NCI-H2029 (cell line): ENCODE measurements at regions not wholly inside any gene's neighbourhood (a gene's known extent, or its start where the extent isn't known, plus 50 kb on each side); places are given as distances from the start of the nearest gene placed in this dataset.

Experiments used
- DNase-seq: peaks from one replicate; lab custom pipeline; 2025; lab: John Stamatoyannopoulos, UW

- DNase-seq: no peak
Measured at GRCh38 chr3:194928831-194929577, 243.3 kb downstream of the FAM43A start.

- no peak for DNase-seq
Measured at GRCh38 chr3:194929578-194929960, 243.9 kb downstream of the FAM43A start.

DNA sequence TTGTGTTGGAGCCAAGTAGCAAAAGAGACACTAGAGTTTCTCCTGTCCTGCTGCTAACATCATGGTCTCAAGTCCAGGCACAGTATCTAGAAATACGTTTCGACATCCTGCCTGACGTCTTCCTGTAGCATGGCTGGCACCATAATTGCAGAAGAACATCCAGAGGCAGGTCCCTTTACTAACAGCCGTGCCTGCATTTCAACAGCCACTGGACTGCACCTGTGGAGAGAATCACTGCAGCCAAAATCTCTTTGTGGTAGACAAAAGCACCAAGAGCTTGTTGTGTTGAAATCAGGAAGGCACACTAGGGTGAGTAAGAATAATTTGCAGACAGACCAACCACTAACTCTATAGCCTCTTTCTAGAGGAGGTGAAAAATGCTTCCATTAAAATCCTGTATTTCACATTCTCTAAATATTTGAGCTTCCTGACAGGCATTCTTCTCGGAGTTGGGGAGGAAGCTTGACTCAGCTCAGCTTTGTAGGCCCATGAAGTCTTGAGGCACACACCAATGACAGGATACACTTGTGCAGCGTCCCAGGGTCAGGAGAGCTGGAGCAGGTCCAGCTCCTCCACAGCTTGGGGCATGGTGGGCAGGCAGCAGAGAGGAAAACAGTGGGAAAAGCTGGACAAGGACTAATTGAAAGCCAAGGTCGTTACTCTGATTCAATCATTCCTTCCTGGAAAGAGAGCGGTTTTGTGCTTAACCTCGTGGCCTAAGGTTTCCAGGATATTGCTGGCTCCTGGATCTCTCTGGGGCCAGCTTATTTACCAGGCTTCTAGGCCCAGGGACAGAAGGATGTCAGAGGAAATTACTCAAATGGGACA is 244.9 kb downstream of the FAM43A start:
- DNase-seq: no peak

DNA sequence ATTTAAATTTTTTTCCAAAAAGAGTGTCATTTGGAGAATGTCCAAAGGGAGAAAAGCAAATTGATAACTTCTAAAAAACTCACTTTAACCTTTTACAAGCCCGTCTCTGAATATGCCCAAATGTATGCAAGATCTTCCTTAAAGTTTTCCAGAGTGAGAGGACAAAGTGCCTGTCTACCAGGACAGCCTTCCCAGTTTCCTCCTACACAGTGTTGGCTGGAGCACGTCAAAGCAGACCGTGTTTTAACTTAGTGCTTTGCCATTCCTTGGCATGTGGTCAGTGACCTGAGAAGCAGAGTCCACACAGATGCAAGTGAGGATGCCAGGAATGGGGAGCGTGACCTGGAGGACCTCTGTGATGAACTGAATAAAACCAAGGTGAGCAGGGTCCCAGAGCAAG is 245.7 kb downstream of the FAM43A start:
- DNase-seq: no peak

DNA sequence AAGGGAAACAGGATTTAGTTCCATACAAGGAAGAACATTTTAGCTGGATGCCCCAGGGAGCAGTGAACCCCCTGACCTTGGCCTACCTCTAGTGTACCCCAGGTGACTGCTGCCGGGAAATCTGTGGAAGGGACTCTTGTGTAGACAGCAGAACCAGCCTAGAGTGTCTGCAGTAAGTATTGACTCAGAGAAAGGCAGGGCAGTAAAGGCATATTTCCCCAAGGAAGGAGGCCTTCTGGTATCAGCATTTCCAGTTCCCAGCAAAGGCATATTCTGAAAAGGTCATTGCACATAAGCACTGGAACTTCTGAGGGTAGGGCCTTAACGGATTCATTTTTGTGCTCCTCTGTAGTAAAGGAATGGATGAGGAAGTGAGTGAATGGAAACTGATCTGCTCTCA is 246.2 kb downstream of the FAM43A start:
- no peak for DNase-seq

- no peak for DNase-seq
Measured at GRCh38 chr3:194933465-194933864, 247.8 kb downstream of the FAM43A start.

DNA sequence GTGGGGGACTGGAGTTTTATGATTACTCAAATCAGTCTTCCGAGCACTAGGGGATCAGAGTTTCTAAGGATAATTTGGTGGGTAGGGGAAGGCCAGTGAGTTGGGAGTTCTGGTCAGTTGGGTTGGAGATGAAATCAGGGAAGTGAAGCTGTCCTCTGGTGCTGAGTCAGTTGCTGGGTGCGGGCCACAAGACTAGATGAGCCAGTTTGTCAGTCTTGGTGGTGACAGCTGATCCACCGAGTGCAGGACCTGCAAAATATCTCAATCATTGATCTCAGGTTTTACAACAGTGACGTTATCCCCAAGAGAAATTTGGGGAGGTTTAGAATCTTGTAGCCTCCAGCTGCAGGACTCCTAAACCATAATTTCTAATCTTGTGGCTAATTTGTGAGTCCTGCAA is 249.4 kb downstream of the FAM43A start:
- DNase-seq: no peak

GRCh38 chr3:194935632-194936470 is 250.2 kb downstream of the FAM43A start:
- DNase-seq: no peak

- DNase-seq: no peak
Measured at GRCh38 chr3:194936659-194937058, 251.0 kb downstream of the FAM43A start.

GRCh38 chr3:194937144-194937543 is 251.5 kb downstream of the FAM43A start:
- no peak for DNase-seq

DNA sequence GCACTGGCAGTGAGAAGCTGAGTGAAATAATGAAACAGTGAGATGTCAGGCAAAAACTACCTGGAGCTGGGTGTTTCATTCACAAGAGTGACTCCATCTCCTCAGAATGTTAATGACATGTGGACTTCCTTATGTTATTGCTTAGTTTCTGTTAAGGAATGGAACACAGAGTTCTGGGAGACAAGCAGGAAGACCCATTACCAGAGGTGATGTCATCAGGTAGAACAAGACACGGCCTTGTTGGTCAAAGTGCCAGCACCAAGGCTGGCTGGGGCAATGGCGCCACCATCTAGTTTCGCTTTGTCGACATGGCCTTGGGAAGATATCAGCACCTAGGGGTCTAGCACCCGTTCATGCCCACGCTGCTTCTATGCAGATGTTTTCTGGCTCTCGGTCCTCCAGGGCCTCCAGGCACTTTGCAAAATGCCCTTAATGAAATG is 252.2 kb downstream of the FAM43A start:
- DNase-seq: no peak

DNA sequence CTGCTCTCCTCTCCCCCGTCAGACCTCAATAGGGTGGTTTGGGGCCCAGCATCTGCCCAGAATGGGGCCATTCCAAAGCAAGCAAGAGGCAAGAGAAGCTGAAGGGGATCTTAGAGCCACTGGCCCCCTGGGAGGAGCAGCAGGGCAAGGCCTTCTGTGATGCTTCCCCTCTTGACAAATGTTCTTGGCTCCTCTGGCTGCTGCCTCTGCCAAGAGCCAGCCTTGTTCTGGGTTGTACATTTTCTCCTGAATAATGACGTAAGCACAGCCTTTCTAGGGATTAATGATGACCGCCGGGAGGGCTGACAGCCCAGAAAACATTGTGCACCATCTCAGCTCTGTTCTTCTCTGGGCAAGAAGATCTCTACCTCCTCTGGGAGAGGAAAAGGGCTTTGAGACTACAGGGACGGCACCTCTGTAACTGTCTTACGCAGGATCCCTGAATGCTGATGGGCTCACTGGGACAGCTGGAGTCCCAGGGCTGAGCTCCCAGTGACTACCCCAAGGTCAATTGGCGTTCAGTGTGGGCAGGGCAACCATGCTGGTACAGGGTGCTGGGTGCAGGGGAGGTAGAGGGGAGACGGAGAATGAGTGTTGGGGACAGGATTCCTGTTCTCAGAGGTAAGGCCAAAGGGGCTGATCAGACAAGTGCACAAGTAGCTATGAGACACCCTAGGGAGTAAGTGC is 253.3 kb downstream of the FAM43A start:
- DNase-seq: no peak

DNA sequence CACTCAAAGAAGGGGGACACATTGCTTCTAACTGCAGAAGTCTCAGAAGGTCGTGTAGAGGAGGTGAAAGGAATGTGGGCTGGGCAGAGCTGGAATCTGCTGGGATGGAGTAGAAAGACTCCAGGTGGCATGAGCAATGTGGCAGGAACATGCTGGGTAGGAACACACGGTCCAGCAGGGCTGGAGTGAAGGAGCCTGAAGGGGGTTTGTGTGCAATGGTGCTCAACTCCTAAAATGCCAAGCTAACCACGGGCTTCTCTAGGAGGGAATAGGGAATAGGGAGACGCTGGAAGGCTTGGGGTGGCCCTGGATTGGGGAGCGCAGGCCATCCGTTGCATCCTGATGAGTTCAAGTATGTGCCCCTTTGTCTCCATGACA is 253.8 kb downstream of the FAM43A start:
- no peak for DNase-seq

DNA sequence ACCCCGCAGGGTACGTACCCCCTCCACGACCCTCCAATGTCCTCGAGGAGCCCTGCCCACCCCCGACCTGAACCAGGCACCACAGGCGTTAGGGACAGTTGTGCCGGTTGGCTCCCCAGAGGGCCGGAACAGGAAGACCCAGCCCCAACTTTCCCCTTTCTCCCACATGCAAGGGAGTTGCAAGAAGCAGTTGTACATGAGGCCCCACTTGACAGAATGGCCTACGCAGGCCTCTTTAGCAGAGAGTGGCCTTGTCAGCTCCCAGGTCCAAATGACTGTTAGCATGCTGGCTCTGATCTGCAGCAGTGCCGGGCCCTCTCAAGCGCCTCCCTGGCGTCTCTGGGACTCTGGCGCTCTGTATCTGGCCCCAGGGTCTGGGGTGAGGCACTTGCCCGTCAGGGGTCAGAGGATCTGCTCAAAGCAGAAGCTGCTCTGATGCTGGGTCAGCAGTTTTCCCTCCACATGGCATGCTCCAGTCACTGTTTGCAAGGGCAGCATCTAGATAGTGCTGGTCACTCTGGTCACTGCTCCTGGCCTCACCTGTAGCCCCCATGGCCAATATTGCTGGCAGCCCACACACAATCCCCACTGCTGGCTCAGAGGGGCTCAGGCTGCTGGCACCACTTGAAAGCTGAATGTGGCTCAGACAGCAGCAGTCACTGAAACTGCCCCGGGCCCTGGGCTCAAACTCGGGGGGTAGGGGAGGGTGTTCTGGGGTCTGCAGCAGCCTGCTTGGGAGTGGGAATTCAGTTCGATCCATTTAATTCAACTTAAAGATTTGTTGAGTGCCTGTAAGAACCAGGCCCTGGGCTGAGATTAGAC is 254.5 kb downstream of the FAM43A start:
- no peak for DNase-seq

- DNase-seq: no peak
Measured at GRCh38 chr3:194941360-194941955, 255.8 kb downstream of the FAM43A start.

GRCh38 chr3:194941956-194942511 is 256.4 kb downstream of the FAM43A start:
- no peak for DNase-seq

- DNase-seq: no peak
Measured at GRCh38 chr3:194944526-194944925, 258.8 kb downstream of the FAM43A start.

DNA sequence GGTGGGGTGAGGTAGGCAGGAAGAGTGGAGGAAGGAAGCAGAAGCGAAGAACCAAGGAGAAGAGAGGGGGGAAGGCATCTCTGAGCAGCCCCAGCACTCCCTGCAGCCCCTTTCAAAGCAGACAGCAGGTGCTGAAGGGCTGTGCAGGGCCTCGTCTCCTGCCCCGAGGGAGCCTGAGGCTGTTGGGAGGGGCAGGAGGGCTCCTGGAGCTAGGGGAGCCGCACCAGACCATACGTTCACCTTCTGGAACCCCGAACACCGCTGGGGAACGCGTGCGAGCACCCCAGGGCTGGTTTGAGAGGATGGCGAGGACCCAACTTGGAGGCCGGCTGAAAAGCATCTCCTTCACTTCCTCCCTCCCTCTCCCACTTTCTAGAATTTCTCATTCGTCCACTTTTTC is 259.8 kb downstream of the FAM43A start:
- DNase-seq: no peak

DNA sequence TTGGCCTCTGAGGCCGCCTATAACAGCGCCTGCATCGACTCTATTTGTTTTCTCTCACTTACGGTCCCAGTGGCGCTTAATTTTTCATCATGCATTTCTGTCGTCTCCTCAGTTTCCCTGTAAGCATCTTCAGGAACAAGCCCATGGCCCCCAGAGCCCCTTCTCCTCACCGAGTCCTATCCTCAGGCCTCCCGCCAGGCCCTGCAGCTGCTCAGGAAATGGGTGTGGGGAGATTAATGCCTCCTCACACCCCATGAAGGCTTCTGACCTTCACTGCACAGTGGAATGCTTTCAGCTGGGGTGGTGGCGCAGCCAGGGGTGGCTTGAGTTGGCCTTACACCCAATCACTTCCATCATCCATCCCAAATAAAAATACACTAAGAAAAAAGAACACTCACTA is 260.4 kb downstream of the FAM43A start:
- DNase-seq: no peak

DNA sequence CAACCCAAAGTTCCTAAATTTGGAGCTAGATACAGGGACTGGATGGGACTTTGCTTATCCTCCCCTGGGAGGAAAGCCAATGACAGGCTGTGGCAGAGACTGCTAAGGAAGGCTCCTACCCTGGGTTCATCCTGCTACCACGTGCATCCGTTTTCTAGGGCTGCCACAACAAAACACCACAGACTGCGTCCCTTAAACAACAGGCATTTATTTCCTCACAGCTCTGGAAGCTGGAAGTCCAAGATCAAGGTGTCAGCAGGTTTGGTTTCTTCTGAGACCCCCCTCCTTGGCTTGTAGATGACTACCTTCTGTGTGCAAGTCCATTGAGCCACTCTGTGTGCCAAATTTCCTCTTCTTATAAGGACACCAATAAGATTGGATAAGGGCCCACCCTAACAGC is 263.9 kb downstream of the FAM43A start:
- no peak for DNase-seq
